Body of pancreas (tissue), 4 donors: ENCODE measurements at regions not wholly inside any gene's neighbourhood (a gene's known extent, or its start where the extent isn't known, plus 50 kb on each side); places are given as distances from the start of the nearest gene placed in this dataset.
"Not testable (repeated sequence)": the region's sequence is repeated elsewhere in the genome, so short reads cannot be mapped to it uniquely, and the experiment has no call there.

Source experiments
- ATAC-seq: fragments of 150-250 bp; one replicate; pipeline ENCODE4 v1.9.1; 2016
- DNase-seq, 4 donors: peaks; one replicate each; pipeline ENCODE4 v3.0.0-alpha.2; 2019
- H3K27ac ChIP-seq, 4 donors: fragments of 200-600 bp; sonication (generic); 1 replicate in 3 of 4; 2 replicates in 1 of 4; pipeline versions ENCODE4 v1.5.1 to v1.6.1; 2016 to 2019; ENCODE audit warnings: mild to moderate bottlenecking in 1 of 4, mixed read lengths in 1 of 4, moderate library complexity in 1 of 4
- H3K27me3 ChIP-seq, 2 donors: fragments of 200-600 bp; sonication (generic); one replicate each; pipeline ENCODE4 v1.6.0; 2016; ENCODE audit warnings: mild to moderate bottlenecking in 1 of 2
- H3K36me3 ChIP-seq, 2 donors: fragments of 200-600 bp; sonication (generic); replicated peaks in 1 of 2; 2 replicates each; pipeline ENCODE4 v1.5.1; 2016; ENCODE audit warnings: low read depth in 2 of 2; ENCODE audit not compliant: insufficient read depth in 1 of 2
- H3K4me1 ChIP-seq: fragments of 200-600 bp; sonication (generic); one replicate; pipeline ENCODE4 v1.6.0; 2016
- H3K4me3 ChIP-seq, 2 donors: fragments of 200-600 bp; sonication (generic); 1 replicate in 1 of 2; 2 replicates in 1 of 2; pipeline ENCODE4 v1.5.1; 2016 to 2019
- H3K9me3 ChIP-seq, 3 donors: fragments of 200-600 bp; sonication (generic); 1 replicate in 2 of 3; 2 replicates in 1 of 3; pipeline ENCODE4 v1.5.1; 2016
- POLR2A ChIP-seq, 3 donors: fragments of 450-650 bp; IDR thresholded peaks; one replicate each; pipeline ENCODE4 v1.6.1; 2016; ENCODE audit warnings: antibody characterized with exemption in 3 of 3, mild to moderate bottlenecking in 2 of 3
- WGBS, 2 donors: methylation state at CpG; one replicate each; pipeline ENCODE4 v1.1.5; 2017; 5-methylcytosine and 5-hydroxymethylcytosine counted together
- intact Hi-C: fragments of 100-400 bp; cut with DNase I; formaldehyde crosslinking; loops from one replicate; pipeline ENCODE4 v1.15.1; 2023
- TF ChIP-seq, protein P1 (sequence below), 7 experiments: fragments of 450-650 bp in 4 of 7; fragments of 200-600 bp in 3 of 7; sonication (generic) in 3 of 7; IDR thresholded peaks; one replicate each; pipeline ENCODE4 v1.5.1; 2016 to 2019; ENCODE audit warnings: antibody characterized with exemption in 7 of 7

DNA sequence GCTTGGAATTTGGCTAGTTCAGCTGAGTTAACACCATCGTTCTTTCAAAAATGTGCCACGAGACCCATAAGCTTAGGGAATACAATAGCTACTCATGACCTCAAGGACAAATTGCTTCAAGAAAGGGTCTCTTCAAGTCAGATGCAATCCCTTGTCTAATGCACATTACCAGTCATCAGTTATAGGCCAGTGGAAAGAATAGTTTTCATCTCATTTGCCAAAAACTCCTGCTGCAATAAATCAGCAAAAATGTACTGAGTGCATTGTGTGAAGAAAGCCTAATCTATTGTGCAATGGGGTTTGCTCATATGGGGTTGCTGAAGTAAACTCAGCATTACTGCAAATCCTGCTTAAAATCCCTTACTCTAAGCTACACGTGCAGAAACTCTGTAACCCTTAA, 208.3 kb upstream of the NBEA start:
- DNase-seq (no peak), ATAC-seq (no peak)
- 36 to 45% methylated on average over 3 of the region's 3 CpGs for WGBS, 2 donors
- Histone ChIP-seq H3K9me3 (no peaks in the 10 kb centered on the region), H3K36me3 (no peaks in the 10 kb centered on the region), H3K27ac (no peak overlapping the region), H3K27me3 (no peaks in the 10 kb centered on the region), H3K4me3 (no peak overlapping the region), H3K4me1 (peaks cover 8% of the 10 kb centered on the region)
- intact Hi-C loops, result no loop called here
- TF ChIP-seq, protein P1, sequence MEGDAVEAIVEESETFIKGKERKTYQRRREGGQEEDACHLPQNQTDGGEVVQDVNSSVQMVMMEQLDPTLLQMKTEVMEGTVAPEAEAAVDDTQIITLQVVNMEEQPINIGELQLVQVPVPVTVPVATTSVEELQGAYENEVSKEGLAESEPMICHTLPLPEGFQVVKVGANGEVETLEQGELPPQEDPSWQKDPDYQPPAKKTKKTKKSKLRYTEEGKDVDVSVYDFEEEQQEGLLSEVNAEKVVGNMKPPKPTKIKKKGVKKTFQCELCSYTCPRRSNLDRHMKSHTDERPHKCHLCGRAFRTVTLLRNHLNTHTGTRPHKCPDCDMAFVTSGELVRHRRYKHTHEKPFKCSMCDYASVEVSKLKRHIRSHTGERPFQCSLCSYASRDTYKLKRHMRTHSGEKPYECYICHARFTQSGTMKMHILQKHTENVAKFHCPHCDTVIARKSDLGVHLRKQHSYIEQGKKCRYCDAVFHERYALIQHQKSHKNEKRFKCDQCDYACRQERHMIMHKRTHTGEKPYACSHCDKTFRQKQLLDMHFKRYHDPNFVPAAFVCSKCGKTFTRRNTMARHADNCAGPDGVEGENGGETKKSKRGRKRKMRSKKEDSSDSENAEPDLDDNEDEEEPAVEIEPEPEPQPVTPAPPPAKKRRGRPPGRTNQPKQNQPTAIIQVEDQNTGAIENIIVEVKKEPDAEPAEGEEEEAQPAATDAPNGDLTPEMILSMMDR (IDR thresholded peaks at IDR 0.05), result no peak
- TF ChIP-seq POLR2A (IDR thresholded peaks at IDR 0.05), result no peak

DNA sequence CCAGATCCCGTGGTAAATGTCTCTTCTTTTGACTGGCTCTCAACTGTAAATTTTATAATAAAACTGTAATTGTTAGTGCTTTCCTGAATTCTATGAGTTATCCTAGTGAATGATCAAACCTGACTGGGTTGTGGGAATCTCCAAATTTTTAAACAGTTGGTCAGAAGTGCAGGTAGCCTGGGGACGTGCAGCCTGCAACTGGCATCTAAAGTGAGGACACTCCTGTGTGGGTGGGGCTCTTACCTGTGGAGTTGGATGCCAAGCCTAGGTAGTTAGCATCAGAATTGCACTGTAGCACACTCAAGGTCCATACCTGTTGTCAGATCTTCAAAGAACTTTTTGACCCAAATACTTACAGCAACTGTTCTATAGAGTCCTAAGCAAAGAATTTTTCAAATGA, 207.1 kb upstream of the NBEA start:
- Histone ChIP-seq H3K4me3 (no peak overlapping the region), H3K27me3 (no peaks in the 10 kb centered on the region), H3K4me1 (peaks cover 8% of the 10 kb centered on the region), H3K9me3 (no peaks in the 10 kb centered on the region), H3K27ac (no peak overlapping the region), H3K36me3 (no peaks in the 10 kb centered on the region)
- ATAC-seq (no peak), DNase-seq (no peak)
- 54 to 58% methylated on average over 2 of the region's 2 CpGs for WGBS, 2 donors
- TF ChIP-seq, protein P1 (IDR thresholded peaks at IDR 0.05), result no peak
- TF ChIP-seq POLR2A (IDR thresholded peaks at IDR 0.05), result no peak
- intact Hi-C loops, result no loop called here

DNA sequence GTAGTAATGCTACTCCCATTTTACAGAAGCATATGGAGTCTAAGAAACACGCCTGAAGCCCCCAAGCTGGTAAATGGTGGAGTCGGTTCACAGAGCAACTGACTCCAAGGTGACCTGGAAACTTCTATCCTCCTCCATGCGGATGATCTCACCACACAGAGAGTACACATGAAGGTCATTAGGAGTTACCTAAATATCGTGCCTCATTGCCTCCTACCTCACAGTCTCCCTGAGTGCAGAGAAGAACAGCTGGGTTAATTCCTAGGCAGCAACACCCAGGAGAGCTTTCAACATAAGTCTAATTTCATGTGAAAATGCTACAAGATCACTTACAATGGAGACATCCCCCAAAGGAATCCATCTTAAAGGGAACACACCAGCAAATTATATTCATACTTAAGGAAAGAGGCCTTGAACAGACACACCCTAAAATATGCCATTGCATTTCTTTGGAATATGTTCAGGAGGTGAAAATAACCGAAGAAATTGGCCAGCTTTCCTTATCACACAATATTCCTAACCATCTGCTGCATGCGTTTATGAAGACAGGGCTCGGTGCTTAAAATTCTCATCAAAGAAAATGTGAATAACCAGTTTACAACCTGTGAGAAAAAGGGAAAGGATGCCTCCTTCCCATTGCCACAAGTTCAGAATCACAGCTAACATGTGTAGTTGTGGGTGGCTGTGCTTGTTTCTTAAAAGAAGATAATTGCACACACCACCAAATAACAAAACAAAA, 203.6 kb upstream of the NBEA start:
- H3K27ac ChIP-seq, result no peak overlapping the region
- ATAC-seq, result no peak

DNA sequence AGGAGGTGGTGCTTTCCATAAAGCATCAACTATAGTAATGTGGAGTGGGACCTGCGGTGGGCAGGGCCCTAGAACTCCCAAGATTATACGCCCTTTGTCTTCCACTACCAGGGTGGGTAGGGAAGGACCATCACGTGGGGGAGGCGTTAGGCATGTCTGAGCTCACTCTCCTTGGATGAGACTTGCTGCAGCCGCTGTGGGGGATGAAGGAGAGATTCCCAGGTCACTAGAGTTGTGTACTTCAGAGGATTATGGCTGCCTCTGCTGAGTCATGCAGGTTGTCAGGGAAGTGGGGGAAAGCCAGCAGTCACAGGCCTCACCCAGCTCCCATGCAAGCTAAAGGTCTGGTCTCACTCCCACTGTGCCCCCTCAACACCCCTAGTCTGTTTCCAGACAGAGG, 195.0 kb upstream of the NBEA start:
- Histone ChIP-seq H3K27ac (peak overlapping the region in 3 of 4 donors; percentile 54 to 77 (median 68)), H3K4me1 (peaks cover 15% of the 10 kb centered on the region)
- H3K27me3 ChIP-seq, H3K4me3 ChIP-seq, H3K9me3 ChIP-seq, DNase-seq, ATAC-seq, H3K36me3 ChIP-seq, intact Hi-C loops: not testable (repeated sequence)
- WGBS, 2 donors, result 84 to 95% methylated on average over 5 of the region's 5 CpGs

More for the DNA sequence above, 203.6 kb upstream of the NBEA start:
- Histone ChIP-seq H3K27me3 (no peaks in the 10 kb centered on the region), H3K9me3 (no peaks in the 10 kb centered on the region), H3K4me3 (no peak overlapping the region), H3K36me3 (no peaks in the 10 kb centered on the region), H3K4me1 (peaks cover 7% of the 10 kb centered on the region)
- TF ChIP-seq POLR2A (IDR thresholded peaks at IDR 0.05), result no peak
- TF ChIP-seq, protein P1 (IDR thresholded peaks at IDR 0.05), result no peak
- DNase-seq, result no peak
- 68 to 72% methylated on average over 7 of the region's 7 CpGs for WGBS, 2 donors
- intact Hi-C loops, result no loop called here

DNA sequence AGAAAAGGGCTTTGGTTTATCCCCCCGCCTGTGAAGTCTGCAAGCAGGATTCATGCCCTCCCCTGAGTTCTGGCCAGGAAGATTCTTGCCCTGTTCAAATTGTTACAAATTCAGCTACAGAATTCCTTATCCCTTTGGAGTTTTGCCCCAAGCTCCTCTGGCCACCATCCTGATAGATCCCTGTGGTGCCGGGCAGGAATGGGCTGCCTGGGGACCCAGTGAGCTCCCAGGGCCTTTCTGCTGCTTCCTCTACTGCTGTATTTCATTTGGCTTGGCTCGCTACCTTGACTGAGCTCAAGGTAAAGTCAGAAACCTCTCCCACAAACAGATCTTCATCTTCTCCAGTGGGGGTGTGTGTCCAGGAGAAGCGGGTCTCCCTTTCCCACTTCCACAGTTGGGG, 194.6 kb upstream of the NBEA start:
- intact Hi-C loops, result no loop called here
- Histone ChIP-seq H3K4me1 (peaks cover 15% of the 10 kb centered on the region), H3K4me3 (no peak overlapping the region), H3K9me3 (no peaks in the 10 kb centered on the region), H3K27me3 (no peaks in the 10 kb centered on the region), H3K36me3 (no peaks in the 10 kb centered on the region), H3K27ac (peak overlapping the region in 3 of 4 donors; percentile 54 to 77 (median 68))
- TF ChIP-seq, protein P1 (IDR thresholded peaks at IDR 0.05), result no peak
- no peak for TF ChIP-seq POLR2A (IDR thresholded peaks at IDR 0.05)
- ATAC-seq (no peak), DNase-seq (no peak)
- 89 to 90% methylated on average over 4 of the region's 4 CpGs for whole genome bisulfite sequencing, 2 donors
